RWPE2 (cell line): ENCODE measurements at regions not wholly inside any gene's neighbourhood (a gene's known extent, or its start where the extent isn't known, plus 50 kb on each side); places are given as distances from the start of the nearest gene placed in this dataset.

Experiments used
- ATAC-seq: fragments of 200-7000 bp; cut with Tn5 transposase; 3 replicates; pipeline ENCODE4 v1.9.1; 2021; ENCODE audit warnings: low read depth
- DNase-seq: peaks from one replicate; pipeline ENCODE4 v3.0.0-alpha.2; 2020; ENCODE audit warnings: low spot score
- H3K27ac ChIP-seq: fragments of 450-650 bp; 2 replicates; pipeline ENCODE4 v1.5.1; 2017; ENCODE audit warnings: mild to moderate bottlenecking; ENCODE audit not compliant: poor library complexity, severe bottlenecking
- H3K27me3 ChIP-seq: fragments of 250-450 bp; sonication (Bioruptor Pico); 2 replicates; pipeline ENCODE4 v1.5.1; 2021; ENCODE audit warnings: mild to moderate bottlenecking, moderate library complexity; ENCODE audit not compliant: insufficient read depth, poor library complexity, severe bottlenecking
- H3K36me3 ChIP-seq: fragments of 250-450 bp; sonication (Bioruptor Pico); 2 replicates; pipeline ENCODE4 v1.5.1; 2020; ENCODE audit warnings: low read depth, mild to moderate bottlenecking, moderate library complexity
- H3K4me1 ChIP-seq: fragments of 250-450 bp; sonication (Bioruptor Pico); 2 replicates; pipeline ENCODE4 v1.5.1; 2021; ENCODE audit warnings: mild to moderate bottlenecking, moderate library complexity; ENCODE audit not compliant: insufficient read depth, poor library complexity, severe bottlenecking
- H3K4me3 ChIP-seq: fragments of 250-450 bp; sonication (Bioruptor Pico); 2 replicates; pipeline ENCODE4 v1.5.1; 2021; ENCODE audit warnings: mild to moderate bottlenecking, moderate library complexity; ENCODE audit not compliant: severe bottlenecking
- H3K9me3 ChIP-seq: fragments of 250-450 bp; sonication (Bioruptor Pico); 2 replicates; pipeline ENCODE4 v1.5.1; 2021; ENCODE audit warnings: mild to moderate bottlenecking, moderate library complexity; ENCODE audit not compliant: severe bottlenecking
- CTCF ChIP-seq: fragments of 450-650 bp; IDR thresholded peaks from one replicate; pipeline ENCODE4 v1.5.1; 2017; ENCODE audit warnings: mild to moderate bottlenecking, moderate library complexity; ENCODE audit not compliant: poor library complexity, severe bottlenecking

- Histone ChIP-seq H3K36me3 (no peaks in the 10 kb centered on the region), H3K4me3 (no peak overlapping the region), H3K27ac (no peak overlapping the region), H3K27me3 (no peaks in the 10 kb centered on the region), H3K9me3 (no peaks in the 10 kb centered on the region), H3K4me1 (no peaks in the 10 kb centered on the region)
- no peak for TF ChIP-seq CTCF
- ATAC-seq = no peak
- DNase-seq = no peak
Observed at GRCh38 chrX:15098505-15098904, 171.4 kb downstream of the ASB9 start.

GRCh38 chrX:15087747-15088146 is 182.1 kb downstream of the ASB9 start:
- Histone ChIP-seq H3K36me3 (no peaks in the 10 kb centered on the region), H3K27ac (no peak overlapping the region), H3K27me3 (no peaks in the 10 kb centered on the region), H3K4me3 (no peak overlapping the region), H3K9me3 (no peaks in the 10 kb centered on the region), H3K4me1 (no peaks in the 10 kb centered on the region)
- no peak for ATAC-seq
- no peak for TF ChIP-seq CTCF
- DNase-seq = no peak

- Histone ChIP-seq H3K9me3 (no peaks in the 10 kb centered on the region), H3K4me3 (no peak overlapping the region), H3K36me3 (no peaks in the 10 kb centered on the region), H3K4me1 (no peaks in the 10 kb centered on the region), H3K27ac (no peak overlapping the region), H3K27me3 (no peaks in the 10 kb centered on the region)
- no peak for DNase-seq
- TF ChIP-seq CTCF = no peak
- ATAC-seq = no peak
Observed at GRCh38 chrX:15073313-15073712, 196.6 kb downstream of the ASB9 start.

GRCh38 chrX:15072880-15073279 is 197.0 kb downstream of the ASB9 start:
- Histone ChIP-seq H3K9me3 (no peaks in the 10 kb centered on the region), H3K27me3 (no peaks in the 10 kb centered on the region)

DNA sequence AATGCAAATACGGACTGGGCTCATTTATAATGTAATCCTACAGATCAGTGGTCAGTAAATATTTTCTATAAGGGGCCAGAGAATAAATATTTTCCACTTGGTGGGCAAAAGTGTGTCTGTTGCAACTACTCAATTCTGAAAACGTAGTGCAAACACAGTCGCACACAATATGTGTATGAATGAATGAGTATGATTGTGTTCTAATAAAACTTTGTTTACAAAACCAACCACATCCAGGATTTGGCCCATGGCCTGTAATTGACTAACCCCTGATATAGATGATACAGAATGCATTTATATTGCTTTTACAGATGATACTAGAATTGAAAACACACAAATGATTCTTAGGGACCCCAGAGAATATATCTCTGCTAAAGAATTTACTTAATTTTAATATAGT is 197.6 kb downstream of the ASB9 start:
- TF ChIP-seq CTCF = no peak
- no peak overlapping the region for H3K27ac ChIP-seq
- ATAC-seq = no peak
- H3K9me3 ChIP-seq = no peaks in the 10 kb centered on the region
- DNase-seq = no peak
- H3K4me3 ChIP-seq = no peak overlapping the region
- H3K27me3 ChIP-seq = no peaks in the 10 kb centered on the region
- no peaks in the 10 kb centered on the region for H3K36me3 ChIP-seq
- H3K4me1 ChIP-seq = no peaks in the 10 kb centered on the region

More at GRCh38 chrX:15072880-15073279, 197.0 kb downstream of the ASB9 start:
- no peak overlapping the region for H3K27ac ChIP-seq
- no peaks in the 10 kb centered on the region for H3K4me1 ChIP-seq
- ATAC-seq (no peak), DNase-seq (no peak)
- TF ChIP-seq CTCF = no peak
- H3K36me3 ChIP-seq = no peaks in the 10 kb centered on the region
- H3K4me3 ChIP-seq = no peak overlapping the region
